Colonic mucosa (tissue), 4 donors: ENCODE measurements at regions not wholly inside any gene's neighbourhood (a gene's known extent, or its start where the extent isn't known, plus 50 kb on each side); places are given as distances from the start of the nearest gene placed in this dataset.

Source experiments
- DNase-seq: peaks from one replicate; pipeline ENCODE4 v3.0.0-alpha.2; 2020
- H3K27ac ChIP-seq: fragments of 200-600 bp; one replicate; pipeline ENCODE4 v1.8.0; 2021
- H3K27me3 ChIP-seq: fragments of 200-600 bp; one replicate; pipeline ENCODE4 v1.8.0; 2021
- H3K36me3 ChIP-seq: fragments of 200-600 bp; one replicate; pipeline ENCODE4 v1.8.0; 2021
- H3K4me1 ChIP-seq: fragments of 200-600 bp; one replicate; pipeline ENCODE4 v1.8.0; 2021; ENCODE audit warnings: mild to moderate bottlenecking
- H3K4me3 ChIP-seq: fragments of 200-600 bp; one replicate; pipeline ENCODE4 v1.8.0; 2021
- H3K9ac ChIP-seq, 2 donors: one replicate each; pipeline ENCODE4 v1.7.0; 2013; ENCODE audit warnings: control low read depth in 2 of 2, low read depth in 2 of 2, low read length in 2 of 2
- H3K9me3 ChIP-seq: fragments of 200-600 bp; one replicate; pipeline ENCODE4 v1.8.0; 2021
- CTCF ChIP-seq: fragments of 200-600 bp; IDR thresholded peaks from one replicate; pipeline ENCODE4 v1.8.0; 2022; ENCODE audit warnings: antibody characterized with exemption, mild to moderate bottlenecking
- intact Hi-C: fragments of 100-400 bp; cut with DNase I; formaldehyde crosslinking; loops from one replicate; pipeline ENCODE4 v1.14.1; 2022
- donor health status: healthy.
- donor health status: DM: no; HTN: no; CAD: no.
- donor health status: DM: no; HTN: no; CAD: no.

- DNase-seq, result no peak
- Histone ChIP-seq H3K9ac (no peak overlapping the region), H3K27me3 (no peaks in the 10 kb centered on the region), H3K27ac (no peak overlapping the region), H3K4me3 (no peak overlapping the region), H3K9me3 (no peaks in the 10 kb centered on the region), H3K36me3 (no peaks in the 10 kb centered on the region), H3K4me1 (no peaks in the 10 kb centered on the region)
- TF ChIP-seq CTCF, result no peak
- intact Hi-C loops, result no loop called here
Observed at GRCh38 chr3:27535809-27536392, 51.7 kb upstream of the SLC4A7 start.

- Histone ChIP-seq H3K27ac (peak overlapping the region; percentile 42), H3K36me3 (no peaks in the 10 kb centered on the region), H3K27me3 (no peaks in the 10 kb centered on the region), H3K9me3 (no peaks in the 10 kb centered on the region), H3K4me1 (no peaks in the 10 kb centered on the region), H3K4me3 (no peak overlapping the region), H3K9ac (no peak overlapping the region)
- DNase-seq, result peak; percentile 25
- intact Hi-C loops, result no loop called here
- no peak for TF ChIP-seq CTCF
Observed at GRCh38 chr3:27533718-27534573, 49.8 kb upstream of the SLC4A7 start.
